Natural killer cell (primary cell): ENCODE measurements at regions not wholly inside any gene's neighbourhood (a gene's known extent, or its start where the extent isn't known, plus 50 kb on each side); places are given as distances from the start of the nearest gene placed in this dataset.

ENCODE experiments used
- ATAC-seq, 3 donors: fragments of 150-1000 bp in 2 of 3; fragments of 200-7000 bp in 1 of 3; cut with Tn5 transposase; 1 replicate in 1 of 3; 2 replicates in 2 of 3; pipeline ENCODE4 v1.10.0; 2021; ENCODE audit warnings: mild to moderate bottlenecking in 2 of 3, moderate library complexity in 2 of 3
- DNase-seq, 2 donors: peaks; one replicate each; pipeline versions ENCODE4 v3.0.0 to v3.0.0-alpha.2; 2013 to 2021; ENCODE audit warnings: mixed read lengths in 1 of 2
- H3K27ac ChIP-seq: one replicate; pipeline ENCODE4 v1.5.1; 2013; ENCODE audit warnings: mild to moderate bottlenecking, low read length
- H3K27me3 ChIP-seq: one replicate; pipeline ENCODE4 v1.6.1; 2013; ENCODE audit warnings: low read length; ENCODE audit not compliant: control insufficient read depth, insufficient read depth
- H3K36me3 ChIP-seq: one replicate; pipeline ENCODE4 v1.6.1; 2013; ENCODE audit warnings: low read length; ENCODE audit not compliant: control insufficient read depth, insufficient read depth
- H3K4me1 ChIP-seq: one replicate; pipeline ENCODE4 v1.6.1; 2013; ENCODE audit warnings: low read length; ENCODE audit not compliant: control insufficient read depth, insufficient read depth
- H3K4me3 ChIP-seq: one replicate; pipeline ENCODE4 v1.5.1; 2013; ENCODE audit warnings: low read length
- H3K9me3 ChIP-seq: one replicate; pipeline ENCODE4 v1.6.1; 2013; ENCODE audit warnings: low read length; ENCODE audit not compliant: control insufficient read depth, insufficient read depth
- H3K27ac Mint-ChIP-seq, 2 donors: one replicate each; pipeline ENCODE4 v1.8.0; 2022; ENCODE audit warnings: mild to moderate bottlenecking in 2 of 2, mixed read lengths in 2 of 2, moderate library complexity in 1 of 2
- H3K27me3 Mint-ChIP-seq, 2 donors: one replicate each; pipeline ENCODE4 v1.8.0; 2022; ENCODE audit warnings: low read depth in 2 of 2, mixed read lengths in 2 of 2
- H3K36me3 Mint-ChIP-seq: one replicate; pipeline ENCODE4 v1.8.0; 2022; ENCODE audit warnings: mixed read lengths
- H3K4me1 Mint-ChIP-seq, 2 donors: one replicate each; pipeline ENCODE4 v1.8.0; 2022; ENCODE audit warnings: mixed read lengths in 2 of 2
- H3K4me3 Mint-ChIP-seq: one replicate; pipeline ENCODE4 v1.8.0; 2022; ENCODE audit warnings: mild to moderate bottlenecking, moderate library complexity, mixed read lengths
- H3K9me3 Mint-ChIP-seq, 2 donors: one replicate each; pipeline ENCODE4 v1.8.0; 2022; ENCODE audit warnings: mixed read lengths in 2 of 2
- CTCF ChIP-seq: fragments of 200-600 bp; IDR thresholded peaks from one replicate; pipeline ENCODE4 v1.8.0; 2022; ENCODE audit warnings: antibody characterized with exemption
- WGBS: methylation state at CpG from one replicate; pipeline ENCODE4 v1.1.7; 2013; ENCODE audit warnings: missing lambda C conversion rate; ENCODE audit not compliant: insufficient coverage; 5-methylcytosine and 5-hydroxymethylcytosine counted together
- intact Hi-C: fragments of 100-400 bp; cut with micrococcal nuclease; formaldehyde crosslinking; loops from one replicate; pipeline ENCODE4 v1.14.2; 2022

GRCh38 chr6:144443157-144443556, 158.0 kb downstream of the UTRN start:
- no peaks in the 10 kb centered on the region for H3K27me3 ChIP-seq
- Mint-ChIP-seq H3K4me3 (no peak overlapping the region), H3K27me3 (no peaks in the 10 kb centered on the region), H3K36me3 (peaks cover 47% of the 10 kb centered on the region), H3K4me1 (peaks cover 3 to 5% of the 10 kb centered on the region in 2 donors), H3K27ac (peak overlapping the region in 1 of 2 donors; percentile 18), H3K9me3 (no peaks in the 10 kb centered on the region)
- no peak overlapping the region for H3K4me3 ChIP-seq
- H3K4me1 ChIP-seq: no peaks in the 10 kb centered on the region
- no peak for ATAC-seq
- peaks cover 6% of the 10 kb centered on the region for H3K9me3 ChIP-seq
- TF ChIP-seq CTCF: no peak
- WGBS: 100% methylated on average over 2 of the region's 2 CpGs
- H3K27ac ChIP-seq: no peak overlapping the region
- DNase-seq: no peak
- H3K36me3 ChIP-seq: peaks cover 88% of the 10 kb centered on the region
- intact Hi-C loops: no loop called here

- H3K36me3 ChIP-seq: peaks cover 88% of the 10 kb centered on the region
- H3K4me3 Mint-ChIP-seq: no peak overlapping the region
- TF ChIP-seq CTCF: no peak
Observed at GRCh38 chr6:144447472-144447871, 162.3 kb downstream of the UTRN start.

GRCh38 chr6:144449218-144449617, 164.1 kb downstream of the UTRN start:
- WGBS: 86% methylated on average over 6 of the region's 7 CpGs
- no peak for TF ChIP-seq CTCF
- H3K36me3 Mint-ChIP-seq: peaks cover 24% of the 10 kb centered on the region
- Histone ChIP-seq H3K9me3 (no peaks in the 10 kb centered on the region), H3K4me1 (peaks cover 4% of the 10 kb centered on the region), H3K36me3 (peaks cover 92% of the 10 kb centered on the region), H3K27ac (no peak overlapping the region), H3K27me3 (no peaks in the 10 kb centered on the region), H3K4me3 (no peak overlapping the region)
- no peaks in the 10 kb centered on the region for H3K27me3 Mint-ChIP-seq
- H3K9me3 Mint-ChIP-seq: no peaks in the 10 kb centered on the region
- ATAC-seq (peak in 2 of 3 donors; percentile 42 to 54), DNase-seq (no peak)
- H3K27ac Mint-ChIP-seq: peak overlapping the region; percentile 61 to 62
- intact Hi-C loops: no loop called here
- H3K4me1 Mint-ChIP-seq: peaks cover 20 to 23% of the 10 kb centered on the region in 2 donors
- H3K4me3 Mint-ChIP-seq: no peak overlapping the region

More at GRCh38 chr6:144447472-144447871, 162.3 kb downstream of the UTRN start:
- ATAC-seq: no peak
- Mint-ChIP-seq H3K4me1 (peaks cover 20 to 23% of the 10 kb centered on the region in 2 donors), H3K27me3 (no peaks in the 10 kb centered on the region), H3K9me3 (no peaks in the 10 kb centered on the region), H3K36me3 (peaks cover 26% of the 10 kb centered on the region), H3K27ac (peak overlapping the region; percentile 6 to 70)
- WGBS: 100% methylated on average over 1 of the region's 1 CpG
- H3K27me3 ChIP-seq: no peaks in the 10 kb centered on the region
- H3K9me3 ChIP-seq: no peaks in the 10 kb centered on the region
- H3K4me3 ChIP-seq: no peak overlapping the region
- peaks cover 4% of the 10 kb centered on the region for H3K4me1 ChIP-seq
- intact Hi-C loops: no loop called here
- no peak overlapping the region for H3K27ac ChIP-seq
- DNase-seq: no peak

- Mint-ChIP-seq H3K4me1 (peaks cover 20 to 23% of the 10 kb centered on the region in 2 donors), H3K9me3 (no peaks in the 10 kb centered on the region), H3K27me3 (no peaks in the 10 kb centered on the region), H3K27ac (peak overlapping the region; percentile 61 to 62), H3K36me3 (peaks cover 24% of the 10 kb centered on the region), H3K4me3 (no peak overlapping the region)
- no peak overlapping the region for H3K4me3 ChIP-seq
- no peak for ATAC-seq
- intact Hi-C loops: no loop called here
- no peaks in the 10 kb centered on the region for H3K27me3 ChIP-seq
- DNase-seq: no peak
- peaks cover 93% of the 10 kb centered on the region for H3K36me3 ChIP-seq
- WGBS: 77% methylated on average over 8 of the region's 8 CpGs
- H3K27ac ChIP-seq: no peak overlapping the region
- TF ChIP-seq CTCF: no peak
- H3K9me3 ChIP-seq: no peaks in the 10 kb centered on the region
- peaks cover 4% of the 10 kb centered on the region for H3K4me1 ChIP-seq
Observed at GRCh38 chr6:144449911-144450597, 164.9 kb downstream of the UTRN start.
